ENCODE measurements at regions not wholly inside any gene's neighbourhood (a gene's known extent, or its start where the extent isn't known, plus 50 kb on each side); places are given as distances from the start of the nearest gene placed in this dataset.

DNA sequence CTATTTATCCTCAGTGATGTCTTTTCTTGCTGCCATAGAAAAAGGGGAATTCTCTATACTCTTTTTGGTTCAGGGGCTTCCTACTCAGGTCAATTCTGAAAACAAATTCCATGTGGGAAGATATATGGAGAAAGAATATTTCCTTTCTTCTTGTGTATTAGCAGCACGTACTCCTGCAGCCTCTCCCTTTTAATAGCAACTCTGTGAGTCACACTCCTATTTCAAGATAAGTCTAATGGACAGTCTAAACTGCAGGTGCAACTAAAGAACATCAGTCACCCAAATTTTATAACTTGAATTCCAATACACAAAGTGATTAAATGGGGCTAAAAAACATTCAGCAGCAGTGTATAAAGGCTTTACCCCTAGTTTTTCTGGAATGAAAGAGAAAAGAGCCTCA lies 942.2 kb downstream of the CNTNAP5 start:
- DNase-seq (ENCODE audit: low read depth): no peak
- H3K4me3 ChIP-seq (ENCODE audit: low read length): no peak overlapping the region
- TF ChIP-seq, protein P1, sequence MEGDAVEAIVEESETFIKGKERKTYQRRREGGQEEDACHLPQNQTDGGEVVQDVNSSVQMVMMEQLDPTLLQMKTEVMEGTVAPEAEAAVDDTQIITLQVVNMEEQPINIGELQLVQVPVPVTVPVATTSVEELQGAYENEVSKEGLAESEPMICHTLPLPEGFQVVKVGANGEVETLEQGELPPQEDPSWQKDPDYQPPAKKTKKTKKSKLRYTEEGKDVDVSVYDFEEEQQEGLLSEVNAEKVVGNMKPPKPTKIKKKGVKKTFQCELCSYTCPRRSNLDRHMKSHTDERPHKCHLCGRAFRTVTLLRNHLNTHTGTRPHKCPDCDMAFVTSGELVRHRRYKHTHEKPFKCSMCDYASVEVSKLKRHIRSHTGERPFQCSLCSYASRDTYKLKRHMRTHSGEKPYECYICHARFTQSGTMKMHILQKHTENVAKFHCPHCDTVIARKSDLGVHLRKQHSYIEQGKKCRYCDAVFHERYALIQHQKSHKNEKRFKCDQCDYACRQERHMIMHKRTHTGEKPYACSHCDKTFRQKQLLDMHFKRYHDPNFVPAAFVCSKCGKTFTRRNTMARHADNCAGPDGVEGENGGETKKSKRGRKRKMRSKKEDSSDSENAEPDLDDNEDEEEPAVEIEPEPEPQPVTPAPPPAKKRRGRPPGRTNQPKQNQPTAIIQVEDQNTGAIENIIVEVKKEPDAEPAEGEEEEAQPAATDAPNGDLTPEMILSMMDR (conservative IDR thresholded peaks at IDR 0.05; ENCODE audit: low read depth, low read length): no peak

- H3K4me3 ChIP-seq (ENCODE audit: low read length): no peak overlapping the region
- DNase-seq (ENCODE audit: low read depth): no peak
- TF ChIP-seq, protein P1 (conservative IDR thresholded peaks at IDR 0.05; ENCODE audit: low read depth, low read length): no peak
These were observed 944.9 kb downstream of the CNTNAP5 start for GRCh38 chr2:124970030-124970429.

DNA sequence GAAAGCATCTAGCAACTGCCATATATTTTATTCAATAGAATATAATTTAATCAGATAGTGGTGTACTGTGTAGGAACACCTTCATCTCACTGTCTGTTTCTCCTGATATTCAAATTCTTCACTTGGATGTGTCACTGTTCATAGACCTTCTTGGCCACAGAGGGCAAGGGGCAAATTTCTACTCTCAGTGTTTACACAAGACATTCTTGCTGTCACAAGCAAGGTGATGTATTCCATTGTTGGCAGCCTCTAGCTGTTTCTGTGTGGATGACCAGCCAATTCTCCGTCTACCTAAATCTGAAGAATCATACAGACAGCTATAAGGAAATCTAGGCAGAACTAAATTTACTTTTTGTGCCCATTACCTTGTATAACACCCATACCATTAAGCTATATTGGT lies 948.3 kb downstream of the CNTNAP5 start:
- no peak for DNase-seq (ENCODE audit: low read depth)
- H3K4me3 ChIP-seq (ENCODE audit: low read length): no peak overlapping the region
- TF ChIP-seq, protein P1 (conservative IDR thresholded peaks at IDR 0.05; ENCODE audit: low read depth, low read length): no peak

GRCh38 chr2:124975224-124975623 lies 950.1 kb downstream of the CNTNAP5 start:
- no peak for DNase-seq (ENCODE audit: low read depth)
- TF ChIP-seq, protein P1 (conservative IDR thresholded peaks at IDR 0.05; ENCODE audit: low read depth, low read length): no peak
- H3K4me3 ChIP-seq (ENCODE audit: low read length): no peak overlapping the region

GRCh38 chr2:124975648-124976047 lies 950.6 kb downstream of the CNTNAP5 start:
- TF ChIP-seq, protein P1 (conservative IDR thresholded peaks at IDR 0.05; ENCODE audit: low read depth, low read length): no peak
- no peak overlapping the region for H3K4me3 ChIP-seq (ENCODE audit: low read length)
- DNase-seq (ENCODE audit: low read depth): no peak

- H3K4me3 ChIP-seq (ENCODE audit: low read length): no peak overlapping the region
- DNase-seq (ENCODE audit: low read depth): no peak
- TF ChIP-seq, protein P1 (conservative IDR thresholded peaks at IDR 0.05; ENCODE audit: low read depth, low read length): no peak
These were observed 953.5 kb downstream of the CNTNAP5 start for GRCh38 chr2:124978597-124978996.

GRCh38 chr2:124983595-124983994 lies 958.5 kb downstream of the CNTNAP5 start:
- no peak for DNase-seq (ENCODE audit: low read depth)
- H3K4me3 ChIP-seq (ENCODE audit: low read length): no peak overlapping the region
- TF ChIP-seq, protein P1 (conservative IDR thresholded peaks at IDR 0.05; ENCODE audit: low read depth, low read length): no peak
